ENCODE measurements at regions not wholly inside any gene's neighbourhood (a gene's known extent, or its start where the extent isn't known, plus 50 kb on each side); places are given as distances from the start of the nearest gene placed in this dataset.

GRCh38 chr15:35693886-35694285 is 147.9 kb upstream of the DPH6 start:
- ChIA-PET POLR2A (no interaction called here), CTCF (ENCODE audit: low intra/inter-chr PET ratio) (no interaction called here)
- Histone ChIP-seq H3K4me1 (replicated peaks in 1 of 2; ENCODE audit: control insufficient read depth in 2 of 2, insufficient read depth in 2 of 2, low read length in 2 of 2) (peaks cover 0 to 15% of the 10 kb centered on the region in 2 experiments; a peak in 3 of 5 replicates), H3K9me1 (ENCODE audit: control insufficient read depth, insufficient read depth, low read length) (no peaks in the 10 kb centered on the region), H3K27me3 (ENCODE audit: control insufficient read depth in 2 of 2, insufficient read depth in 2 of 2, low read length in 2 of 2) (no peaks in the 10 kb centered on the region), H2AFZ (ENCODE audit: low read depth, low read length) (no peak overlapping the region), H3K36me3 (ENCODE audit: control insufficient read depth, insufficient read depth, low read length) (no peaks in the 10 kb centered on the region), H3K27ac (ENCODE audit: extremely low read depth, low read depth, low read length) (no peak overlapping the region), H3K9ac (ENCODE audit: insufficient read depth in 1 of 2, low read depth in 2 of 2, low read length in 2 of 2) (no peak overlapping the region), H3K4me2 (ENCODE audit: insufficient read depth, low read length) (no peak overlapping the region), H3K79me2 (ENCODE audit: control insufficient read depth, insufficient read depth, low read length) (no peaks in the 10 kb centered on the region), H3K4me3 (no peak overlapping the region), H3K9me3 (replicated peaks; ENCODE audit: control insufficient read depth, insufficient read depth, low read depth, low read length) (no peaks in the 10 kb centered on the region), H4K20me1 (replicated peaks; ENCODE audit: control insufficient read depth, insufficient read depth, low read length) (no peaks in the 10 kb centered on the region)
- no TSS peak for BruUV-seq (replicated peaks)
- DNase-seq (ENCODE audit: extremely low read depth in 1 of 4, low spot score in 3 of 4) (no peak), FAIRE-seq (no peak), ATAC-seq (no peak)
- intact Hi-C loops (cut with micrococcal nuclease) (no loop called here), in situ Hi-C loops (cut with MboI) (no loop called here)
- 50% methylated on average over 3 of the region's 3 CpGs for WGBS (ENCODE audit: insufficient coverage, low coverage, missing lambda C conversion rate)
- TF ChIP-seq CSDE1 (IDR thresholded peaks at IDR 0.05) (no peak), SREBF2 (CRISPR knock-in tag; IDR thresholded peaks at IDR 0.05) (no peak), RCOR1 (IDR thresholded peaks at IDR 0.05; ENCODE audit: borderline replicate concordance in 1 of 2, low read depth in 2 of 2, low read length in 2 of 2) (no peak), TOE1 (IDR thresholded peaks at IDR 0.05; ENCODE audit: borderline replicate concordance) (no peak), TOE1 (CRISPR knock-in tag; IDR thresholded peaks at IDR 0.05; ENCODE audit: borderline replicate concordance, low read depth) (no peak), NKRF (IDR thresholded peaks at IDR 0.05; ENCODE audit: borderline replicate concordance) (no peak), PHF8 (IDR thresholded peaks at IDR 0.05; ENCODE audit: borderline replicate concordance, low read length) (no peak), IRF9 (tag; IDR thresholded peaks at IDR 0.05) (no peak), NR2C2 (CRISPR knock-in tag; IDR thresholded peaks at IDR 0.05) (no peak), NR2C2 (tag; IDR thresholded peaks at IDR 0.05) (no peak), LEF1 (IDR thresholded peaks at IDR 0.05) (no peak), NFIX (CRISPR knock-in tag; IDR thresholded peaks at IDR 0.05; ENCODE audit: low read depth) (no peak), KDM5B (IDR thresholded peaks at IDR 0.05; ENCODE audit: insufficient replicate concordance, low read depth, low read length) (no peak), ZNF134 (CRISPR knock-in tag; conservative IDR thresholded peaks at IDR 0.05) (no peak), NCOA2 (IDR thresholded peaks at IDR 0.05; ENCODE audit: partially characterized antibody in 2 of 2) (no peak), PATZ1 (CRISPR knock-in tag; IDR thresholded peaks at IDR 0.05; ENCODE audit: borderline replicate concordance) (no peak)
